SK-N-MC (cell line): ENCODE measurements at regions not wholly inside any gene's neighbourhood (a gene's known extent, or its start where the extent isn't known, plus 50 kb on each side); places are given as distances from the start of the nearest gene placed in this dataset.

Experiments used
- EZH2 ChIP-seq: fragments of 200-600 bp; sonication (generic); IDR thresholded peaks from one replicate; pipeline ENCODE4 v1.6.1; 2017; ENCODE audit warnings: antibody characterized with exemption
- FOXP2 ChIP-seq: optimal IDR thresholded peaks from 2 replicates; pipeline ENCODE3; 2011; ENCODE audit warnings: mild to moderate bottlenecking, moderate library complexity; ENCODE audit not compliant: insufficient read depth; ENCODE audit errors: extremely low read length, control extremely low read depth
- POLR2AphosphoS5 ChIP-seq: IDR thresholded peaks from 2 replicates; pipeline ENCODE4 v1.6.1; 2012; ENCODE audit warnings: mild to moderate bottlenecking, low read depth, low read length, borderline replicate concordance

DNA sequence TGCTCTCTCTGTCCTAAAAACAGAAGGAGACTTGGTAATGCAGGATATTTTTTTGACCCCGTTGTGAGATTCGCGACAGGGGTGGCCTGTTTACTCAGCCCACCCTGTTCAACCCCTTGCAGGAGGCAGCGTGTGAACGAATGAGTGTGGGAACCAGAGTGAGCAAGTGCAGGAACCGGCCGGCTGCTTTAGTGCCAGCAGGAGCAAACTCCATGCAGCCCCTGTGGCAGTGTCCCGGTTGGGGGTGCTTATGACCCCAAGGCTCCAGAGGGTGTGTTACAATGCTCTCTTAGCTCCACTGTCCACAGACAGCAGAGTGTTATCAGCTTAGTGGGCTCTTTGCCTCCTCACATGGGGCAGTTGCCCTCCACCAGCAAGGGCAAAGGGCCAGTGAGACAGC, 225.2 kb downstream of the ETNK1 start:
- TF ChIP-seq POLR2AphosphoS5 (no peak), EZH2 (no peak), FOXP2 (no peak)
